PC-9 (cell line): ENCODE measurements at regions not wholly inside any gene's neighbourhood (a gene's known extent, or its start where the extent isn't known, plus 50 kb on each side); places are given as distances from the start of the nearest gene placed in this dataset.

ENCODE experiments used
- CTCF ChIP-seq: fragments of 200-600 bp; sonication (generic); conservative IDR thresholded peaks from 2 replicates; pipeline ENCODE4 v1.6.1; 2017; ENCODE audit warnings: mixed run types, antibody characterized with exemption, mild to moderate bottlenecking, moderate library complexity
- EZH2 ChIP-seq: fragments of 200-600 bp; sonication (generic); IDR thresholded peaks from 2 replicates; pipeline ENCODE4 v1.8.0; 2017; ENCODE audit warnings: antibody characterized with exemption, low read depth

- TF ChIP-seq CTCF (no peak), EZH2 (no peak)
Observed at GRCh38 chr6:9937031-9937763, 477.7 kb downstream of the TFAP2A start.
